ENCODE measurements at regions not wholly inside any gene's neighbourhood (a gene's known extent, or its start where the extent isn't known, plus 50 kb on each side); places are given as distances from the start of the nearest gene placed in this dataset.

- no peaks in the 10 kb centered on the region for H3K36me3 ChIP-seq (ENCODE audit: insufficient read depth, low read length)
- TF ChIP-seq CTCF (IDR thresholded peaks at IDR 0.05; ENCODE audit: insufficient read depth, low read depth, low read length) (no peak), EZH2 (IDR thresholded peaks at IDR 0.05; ENCODE audit: insufficient read depth, low read length) (no peak)
- peaks cover 2% of the 10 kb centered on the region for H3K9me3 Mint-ChIP-seq (ENCODE audit: unreplicated experiment)
- no peaks in the 10 kb centered on the region for H3K4me1 Mint-ChIP-seq (ENCODE audit: low read depth, unreplicated experiment)
- H3K9me3 ChIP-seq (ENCODE audit: insufficient read depth, low read depth, low read length) = no peaks in the 10 kb centered on the region
- H3K4me3 Mint-ChIP-seq (ENCODE audit: unreplicated experiment) = no peak overlapping the region
- H3K36me3 Mint-ChIP-seq (ENCODE audit: low read depth, unreplicated experiment) = no peaks in the 10 kb centered on the region
- H3K4me1 ChIP-seq (ENCODE audit: insufficient read depth, low read length) = no peaks in the 10 kb centered on the region
- no peak overlapping the region for H3K27ac Mint-ChIP-seq (ENCODE audit: unreplicated experiment)
- no peaks in the 10 kb centered on the region for H3K27me3 Mint-ChIP-seq (ENCODE audit: low read depth, unreplicated experiment)
- H3K4me2 ChIP-seq (ENCODE audit: low read length) = no peak overlapping the region
- FAIRE-seq (no peak), DNase-seq (ENCODE audit: low read depth) (no peak)
- no peak overlapping the region for H3K4me3 ChIP-seq (ENCODE audit: insufficient read depth, low read depth, low read length)
- no peak overlapping the region for H3K27ac ChIP-seq (ENCODE audit: low read depth, low read length)
- H4K20me1 ChIP-seq (ENCODE audit: insufficient read depth, low read length) = no peaks in the 10 kb centered on the region
- H3K79me2 ChIP-seq (ENCODE audit: insufficient read depth, low read length) = no peaks in the 10 kb centered on the region
- no peak overlapping the region for H2AFZ ChIP-seq (ENCODE audit: low read depth, low read length)
- H3K9ac ChIP-seq (ENCODE audit: low read length) = no peak overlapping the region
- H3K27me3 ChIP-seq (ENCODE audit: insufficient read depth, low read length) = no peaks in the 10 kb centered on the region
Measured at GRCh38 chr5:67395790-67396418, 199.3 kb upstream of the CD180 start.

DNA sequence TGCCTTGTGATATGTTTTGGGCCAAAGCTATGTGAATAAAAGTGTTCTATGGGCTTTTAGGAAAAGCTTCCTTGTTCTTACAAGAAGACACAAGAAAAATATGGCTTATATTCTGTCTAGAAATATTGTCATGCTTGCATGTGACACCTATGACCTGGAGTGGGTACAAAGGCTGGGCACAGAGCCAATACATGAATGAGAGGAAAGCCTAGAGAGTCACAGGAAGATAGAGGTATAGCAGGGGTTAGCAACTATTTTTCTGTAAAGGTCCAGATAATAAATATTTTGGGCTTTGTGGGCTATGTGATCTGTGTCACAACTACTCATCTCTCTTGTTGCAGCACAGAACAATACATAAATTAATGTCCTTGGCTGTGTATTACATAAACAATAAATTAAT is 196.6 kb upstream of the CD180 start:
- H3K4me1 ChIP-seq (ENCODE audit: insufficient read depth, low read length) = no peaks in the 10 kb centered on the region
- Mint-ChIP-seq H3K4me1 (ENCODE audit: low read depth, unreplicated experiment) (no peaks in the 10 kb centered on the region), H3K27ac (ENCODE audit: unreplicated experiment) (no peak overlapping the region), H3K27me3 (ENCODE audit: low read depth, unreplicated experiment) (no peaks in the 10 kb centered on the region), H3K9me3 (ENCODE audit: unreplicated experiment) (peaks cover 2% of the 10 kb centered on the region), H3K36me3 (ENCODE audit: low read depth, unreplicated experiment) (no peaks in the 10 kb centered on the region), H3K4me3 (ENCODE audit: unreplicated experiment) (no peak overlapping the region)
- H3K9me3 ChIP-seq (ENCODE audit: insufficient read depth, low read depth, low read length) = no peaks in the 10 kb centered on the region
- no peak for DNase-seq (ENCODE audit: low read depth)
- no peak for FAIRE-seq
- no peak overlapping the region for H3K4me3 ChIP-seq (ENCODE audit: insufficient read depth, low read depth, low read length)
- no peak overlapping the region for H3K9ac ChIP-seq (ENCODE audit: low read length)
- H4K20me1 ChIP-seq (ENCODE audit: insufficient read depth, low read length) = no peaks in the 10 kb centered on the region
- H2AFZ ChIP-seq (ENCODE audit: low read depth, low read length) = no peak overlapping the region
- H3K27ac ChIP-seq (ENCODE audit: low read depth, low read length) = no peak overlapping the region
- no peaks in the 10 kb centered on the region for H3K36me3 ChIP-seq (ENCODE audit: insufficient read depth, low read length)
- H3K79me2 ChIP-seq (ENCODE audit: insufficient read depth, low read length) = no peaks in the 10 kb centered on the region
- no peak overlapping the region for H3K4me2 ChIP-seq (ENCODE audit: low read length)
- TF ChIP-seq CTCF (IDR thresholded peaks at IDR 0.05; ENCODE audit: insufficient read depth, low read depth, low read length) (no peak), EZH2 (IDR thresholded peaks at IDR 0.05; ENCODE audit: insufficient read depth, low read length) (no peak)
- no peaks in the 10 kb centered on the region for H3K27me3 ChIP-seq (ENCODE audit: insufficient read depth, low read length)

GRCh38 chr5:67390935-67391334 is 194.3 kb upstream of the CD180 start:
- no peaks in the 10 kb centered on the region for H3K4me1 Mint-ChIP-seq (ENCODE audit: low read depth, unreplicated experiment)
- TF ChIP-seq CTCF (IDR thresholded peaks at IDR 0.05; ENCODE audit: insufficient read depth, low read depth, low read length) (no peak), EZH2 (IDR thresholded peaks at IDR 0.05; ENCODE audit: insufficient read depth, low read length) (no peak)
- Histone ChIP-seq H3K27me3 (ENCODE audit: insufficient read depth, low read length) (no peaks in the 10 kb centered on the region), H3K4me3 (ENCODE audit: insufficient read depth, low read depth, low read length) (no peak overlapping the region), H3K4me2 (ENCODE audit: low read length) (no peak overlapping the region), H3K4me1 (ENCODE audit: insufficient read depth, low read length) (no peaks in the 10 kb centered on the region), H3K9me3 (ENCODE audit: insufficient read depth, low read depth, low read length) (no peaks in the 10 kb centered on the region), H3K27ac (ENCODE audit: low read depth, low read length) (no peak overlapping the region), H4K20me1 (ENCODE audit: insufficient read depth, low read length) (no peaks in the 10 kb centered on the region), H2AFZ (ENCODE audit: low read depth, low read length) (no peak overlapping the region), H3K79me2 (ENCODE audit: insufficient read depth, low read length) (no peaks in the 10 kb centered on the region), H3K36me3 (ENCODE audit: insufficient read depth, low read length) (no peaks in the 10 kb centered on the region), H3K9ac (ENCODE audit: low read length) (no peak overlapping the region)
- no peaks in the 10 kb centered on the region for H3K27me3 Mint-ChIP-seq (ENCODE audit: low read depth, unreplicated experiment)
- H3K27ac Mint-ChIP-seq (ENCODE audit: unreplicated experiment) = no peak overlapping the region
- H3K36me3 Mint-ChIP-seq (ENCODE audit: low read depth, unreplicated experiment) = no peaks in the 10 kb centered on the region
- DNase-seq (ENCODE audit: low read depth) (no peak), FAIRE-seq (no peak)
- H3K4me3 Mint-ChIP-seq (ENCODE audit: unreplicated experiment) = no peak overlapping the region
- H3K9me3 Mint-ChIP-seq (ENCODE audit: unreplicated experiment) = no peaks in the 10 kb centered on the region

Measured in astrocyte (in vitro differentiated cells and primary cell).